NT2/D1 (cell line): ENCODE measurements at regions not wholly inside any gene's neighbourhood (a gene's known extent, or its start where the extent isn't known, plus 50 kb on each side); places are given as distances from the start of the nearest gene placed in this dataset.
"Not testable (repeated sequence)": the region's sequence is repeated elsewhere in the genome, so short reads cannot be mapped to it uniquely, and the experiment has no call there.

ENCODE experiments used
- SUZ12 ChIP-seq: IDR thresholded peaks from 2 replicates; pipeline ENCODE4 v1.6.1; 2011; ENCODE audit not compliant: insufficient read length, insufficient read depth; ENCODE audit errors: extremely low read depth
- YY1 ChIP-seq: IDR thresholded peaks from 2 replicates; pipeline ENCODE4 v1.6.1; 2011; ENCODE audit not compliant: insufficient read length, insufficient read depth

- TF ChIP-seq YY1, SUZ12: not testable (repeated sequence)
Observed at GRCh38 chr18:49720944-49721343, 92.4 kb downstream of the ACAA2 start.
